ENCODE measurements at regions not wholly inside any gene's neighbourhood (a gene's known extent, or its start where the extent isn't known, plus 50 kb on each side); places are given as distances from the start of the nearest gene placed in this dataset.

DNA sequence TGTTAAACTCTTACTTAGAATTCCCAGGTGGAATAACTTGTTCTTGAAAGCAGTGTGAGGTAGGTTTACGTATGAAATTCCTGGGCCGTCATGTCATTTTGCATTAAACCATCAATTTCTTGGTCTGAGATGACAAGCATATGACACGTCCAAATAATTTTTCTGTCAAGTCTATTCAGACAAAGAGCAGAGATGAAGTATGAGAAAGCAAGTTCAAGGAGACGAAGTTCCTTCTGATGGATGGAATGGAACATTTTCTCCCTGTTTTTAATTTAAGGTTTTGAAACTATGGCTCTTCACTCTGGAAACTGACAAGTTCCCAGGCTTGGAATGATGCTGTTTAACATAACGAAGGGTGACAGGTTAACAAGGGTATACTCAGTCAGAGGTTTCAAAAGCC lies 252.8 kb upstream of the SFRP2 start:
- Histone ChIP-seq H3K27me3 (ENCODE audit: control insufficient read depth in 2 of 2, insufficient read depth in 2 of 2, low read length in 2 of 2) (no peaks in the 10 kb centered on the region), H3K27ac (ENCODE audit: low read depth in 1 of 2, low read length in 2 of 2) (no peak overlapping the region), H3K4me2 (replicated peaks; ENCODE audit: extremely low read depth, low read length, poor library complexity, severe bottlenecking) (no peak overlapping the region), H2AFZ (ENCODE audit: insufficient read depth, low read depth, low read length, poor library complexity, severe bottlenecking) (no peak overlapping the region), H4K20me1 (ENCODE audit: insufficient read depth, low read length) (no peaks in the 10 kb centered on the region), H3K9ac (ENCODE audit: insufficient read depth, low read length, poor library complexity, severe bottlenecking) (no peak overlapping the region), H3K36me3 (replicated peaks in 1 of 2; ENCODE audit: control insufficient read depth in 1 of 2, insufficient read depth in 2 of 2, low read length in 2 of 2) (no peaks in the 10 kb centered on the region), H3K4me3 (replicated peaks in 1 of 3; ENCODE audit: low read depth in 2 of 3, low read length in 3 of 3) (no peak overlapping the region), H3K9me3 (replicated peaks in 1 of 2; ENCODE audit: control insufficient read depth in 1 of 2, insufficient read depth in 1 of 2, low read length in 2 of 2) (no peaks in the 10 kb centered on the region), H3K4me1 (ENCODE audit: control insufficient read depth in 1 of 2, insufficient read depth in 2 of 2, low read length in 2 of 2) (no peaks in the 10 kb centered on the region), H3K79me2 (ENCODE audit: insufficient read depth, low read length) (no peaks in the 10 kb centered on the region)
- 75% methylated on average over 2 of the region's 5 CpGs for WGBS (ENCODE audit: insufficient coverage)
- intact Hi-C loops (cut with micrococcal nuclease) = no loop called here
- no peaks in the 10 kb centered on the region for H3K9me3 Mint-ChIP-seq
- peaks cover 2 to 3% (median 2%) of the 10 kb centered on the region in 3 donors for H3K27me3 Mint-ChIP-seq (ENCODE audit: low read depth in 3 of 3)
- H3K4me1 Mint-ChIP-seq = no peaks in the 10 kb centered on the region
- no peaks in the 10 kb centered on the region for H3K36me3 Mint-ChIP-seq
- no peak overlapping the region for H3K27ac Mint-ChIP-seq
- DNase-seq = no peak
- no peak overlapping the region for H3K4me3 Mint-ChIP-seq
- TF ChIP-seq, protein P1, sequence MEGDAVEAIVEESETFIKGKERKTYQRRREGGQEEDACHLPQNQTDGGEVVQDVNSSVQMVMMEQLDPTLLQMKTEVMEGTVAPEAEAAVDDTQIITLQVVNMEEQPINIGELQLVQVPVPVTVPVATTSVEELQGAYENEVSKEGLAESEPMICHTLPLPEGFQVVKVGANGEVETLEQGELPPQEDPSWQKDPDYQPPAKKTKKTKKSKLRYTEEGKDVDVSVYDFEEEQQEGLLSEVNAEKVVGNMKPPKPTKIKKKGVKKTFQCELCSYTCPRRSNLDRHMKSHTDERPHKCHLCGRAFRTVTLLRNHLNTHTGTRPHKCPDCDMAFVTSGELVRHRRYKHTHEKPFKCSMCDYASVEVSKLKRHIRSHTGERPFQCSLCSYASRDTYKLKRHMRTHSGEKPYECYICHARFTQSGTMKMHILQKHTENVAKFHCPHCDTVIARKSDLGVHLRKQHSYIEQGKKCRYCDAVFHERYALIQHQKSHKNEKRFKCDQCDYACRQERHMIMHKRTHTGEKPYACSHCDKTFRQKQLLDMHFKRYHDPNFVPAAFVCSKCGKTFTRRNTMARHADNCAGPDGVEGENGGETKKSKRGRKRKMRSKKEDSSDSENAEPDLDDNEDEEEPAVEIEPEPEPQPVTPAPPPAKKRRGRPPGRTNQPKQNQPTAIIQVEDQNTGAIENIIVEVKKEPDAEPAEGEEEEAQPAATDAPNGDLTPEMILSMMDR (IDR thresholded peaks at IDR 0.05) = no peak

DNA sequence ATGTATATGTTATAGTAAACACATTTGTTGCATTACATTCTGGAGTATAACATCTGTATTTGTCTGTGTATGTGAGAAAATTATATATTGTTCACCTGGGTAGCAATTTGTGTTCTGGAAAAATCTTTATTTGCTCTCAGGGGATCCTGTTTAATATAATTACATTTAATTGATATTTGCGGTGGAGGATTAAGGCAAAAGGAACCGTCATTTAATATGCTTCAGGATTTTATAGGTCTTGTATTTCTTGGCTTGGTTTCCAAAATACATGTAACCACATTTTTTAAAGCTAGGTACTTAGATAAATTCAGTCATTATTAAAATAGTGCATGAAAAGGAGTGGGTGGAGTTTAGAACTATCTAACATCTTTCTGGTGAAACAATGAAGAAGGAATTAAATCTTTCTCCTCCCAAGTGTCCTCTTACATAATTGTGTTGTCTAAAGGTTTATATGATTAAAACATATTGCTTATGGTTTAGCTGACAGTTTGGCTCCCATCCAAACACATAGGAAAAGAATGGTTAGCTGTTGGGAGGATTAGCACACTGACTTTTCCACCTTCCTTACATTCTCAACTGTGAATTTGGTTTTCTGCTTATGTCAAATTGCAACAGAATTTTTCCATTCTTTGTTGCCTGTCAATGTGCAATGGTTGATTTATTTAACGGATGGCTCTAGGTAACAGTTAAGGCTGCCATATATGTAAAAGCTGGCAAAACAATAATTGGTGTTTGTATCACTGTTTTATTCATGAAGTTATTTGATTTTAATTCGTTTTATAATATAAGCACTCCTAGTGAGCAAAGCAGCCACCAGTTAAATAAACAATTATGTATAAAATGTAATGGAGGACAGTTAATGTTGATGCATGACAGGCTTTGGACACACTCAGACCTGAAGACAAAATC lies 250.8 kb upstream of the SFRP2 start:
- Histone ChIP-seq H3K79me2 (ENCODE audit: insufficient read depth, low read length) (no peaks in the 10 kb centered on the region), H2AFZ (ENCODE audit: insufficient read depth, low read depth, low read length, poor library complexity, severe bottlenecking) (no peak overlapping the region), H3K4me1 (ENCODE audit: control insufficient read depth in 1 of 2, insufficient read depth in 2 of 2, low read length in 2 of 2) (no peaks in the 10 kb centered on the region), H3K9me3 (replicated peaks in 1 of 2; ENCODE audit: control insufficient read depth in 1 of 2, insufficient read depth in 1 of 2, low read length in 2 of 2) (no peaks in the 10 kb centered on the region), H4K20me1 (ENCODE audit: insufficient read depth, low read length) (no peaks in the 10 kb centered on the region), H3K27ac (ENCODE audit: low read depth in 1 of 2, low read length in 2 of 2) (no peak overlapping the region), H3K9ac (ENCODE audit: insufficient read depth, low read length, poor library complexity, severe bottlenecking) (no peak overlapping the region), H3K4me2 (replicated peaks; ENCODE audit: extremely low read depth, low read length, poor library complexity, severe bottlenecking) (no peak overlapping the region), H3K36me3 (replicated peaks in 1 of 2; ENCODE audit: control insufficient read depth in 1 of 2, insufficient read depth in 2 of 2, low read length in 2 of 2) (no peaks in the 10 kb centered on the region), H3K27me3 (ENCODE audit: control insufficient read depth in 2 of 2, insufficient read depth in 2 of 2, low read length in 2 of 2) (no peaks in the 10 kb centered on the region), H3K4me3 (replicated peaks in 1 of 3; ENCODE audit: low read depth in 2 of 3, low read length in 3 of 3) (no peak overlapping the region)
- Mint-ChIP-seq H3K4me3 (no peak overlapping the region), H3K27ac (no peak overlapping the region), H3K4me1 (no peaks in the 10 kb centered on the region), H3K36me3 (no peaks in the 10 kb centered on the region), H3K27me3 (ENCODE audit: low read depth in 3 of 3) (peaks cover 0 to 2% (median 2%) of the 10 kb centered on the region in 3 donors), H3K9me3 (no peaks in the 10 kb centered on the region)
- intact Hi-C loops (cut with micrococcal nuclease) = no loop called here
- no peak for DNase-seq
- TF ChIP-seq, protein P1 (IDR thresholded peaks at IDR 0.05) = no peak
- 100% methylated on average over 1 of the region's 4 CpGs for WGBS (ENCODE audit: insufficient coverage)
